Trophoblast cell (in vitro differentiated cells and primary cell): ENCODE measurements at regions not wholly inside any gene's neighbourhood (a gene's known extent, or its start where the extent isn't known, plus 50 kb on each side); places are given as distances from the start of the nearest gene placed in this dataset.
"Not testable (repeated sequence)": the region's sequence is repeated elsewhere in the genome, so short reads cannot be mapped to it uniquely, and the experiment has no call there.

ENCODE experiments used
- DNase-seq, 2 donors: peaks; one replicate each; pipeline ENCODE4 v3.0.0-alpha.2; 2016
- H2AFZ ChIP-seq: 2 replicates; pipeline ENCODE4 v1.6.1; 2013; ENCODE audit warnings: low read length, moderate library complexity, mild to moderate bottlenecking; ENCODE audit not compliant: insufficient read depth, poor library complexity
- H2AK5ac ChIP-seq: 2 replicates; pipeline ENCODE4 v1.6.1; 2013; ENCODE audit warnings: mild to moderate bottlenecking, low read length
- H2BK120ac ChIP-seq: 2 replicates; pipeline ENCODE4 v1.6.1; 2013; ENCODE audit warnings: low read length, mild to moderate bottlenecking, moderate library complexity; ENCODE audit not compliant: insufficient read depth, poor library complexity
- H2BK12ac ChIP-seq: 2 replicates; pipeline ENCODE4 v1.6.1; 2013; ENCODE audit warnings: mild to moderate bottlenecking, low read length, moderate library complexity
- H2BK5ac ChIP-seq: 2 replicates; pipeline ENCODE4 v1.6.1; 2013; ENCODE audit warnings: low read length, low read depth, moderate library complexity, mild to moderate bottlenecking; ENCODE audit not compliant: poor library complexity
- H3K14ac ChIP-seq: 2 replicates; pipeline ENCODE4 v1.6.1; 2013; ENCODE audit warnings: mild to moderate bottlenecking, low read length
- H3K18ac ChIP-seq: 2 replicates; pipeline ENCODE4 v1.6.1; 2013; ENCODE audit warnings: mild to moderate bottlenecking, low read length
- H3K23ac ChIP-seq: 2 replicates; pipeline ENCODE4 v1.6.1; 2013; ENCODE audit warnings: low read length
- H3K27ac ChIP-seq: 2 replicates; pipeline ENCODE4 v1.5.1; 2013; ENCODE audit warnings: low read depth, mild to moderate bottlenecking, inconsistent platforms, low read length, moderate library complexity
- H3K27me3 ChIP-seq: 2 replicates; pipeline ENCODE4 v1.6.1; 2013; ENCODE audit warnings: inconsistent platforms, mild to moderate bottlenecking, low read length, moderate library complexity; ENCODE audit not compliant: insufficient read depth
- H3K36me3 ChIP-seq, 2 experiments: 1 replicate in 1 of 2; 2 replicates in 1 of 2; pipeline ENCODE4 v1.6.1; 2013; ENCODE audit warnings: low read length in 2 of 2, mild to moderate bottlenecking in 2 of 2, moderate library complexity in 1 of 2; ENCODE audit not compliant: insufficient read depth in 2 of 2, control insufficient read depth in 1 of 2
- H3K4ac ChIP-seq: 2 replicates; pipeline ENCODE4 v1.6.1; 2013; ENCODE audit warnings: low read depth, mild to moderate bottlenecking, low read length, moderate library complexity
- H3K4me1 ChIP-seq, 2 experiments: 1 replicate in 1 of 2; 2 replicates in 1 of 2; pipeline ENCODE4 v1.6.1; 2013; ENCODE audit warnings: low read length in 2 of 2, mild to moderate bottlenecking in 2 of 2, moderate library complexity in 1 of 2; ENCODE audit not compliant: insufficient read depth in 2 of 2, control insufficient read depth in 1 of 2
- H3K4me2 ChIP-seq: 2 replicates; pipeline ENCODE4 v1.6.1; 2013; ENCODE audit warnings: inconsistent platforms, mild to moderate bottlenecking, low read length, moderate library complexity
- H3K4me3 ChIP-seq: 2 replicates; pipeline ENCODE4 v1.5.1; 2013; ENCODE audit warnings: mild to moderate bottlenecking, low read depth, low read length, inconsistent platforms
- H3K79me1 ChIP-seq: one replicate; pipeline ENCODE4 v1.6.1; 2013; ENCODE audit warnings: low read length
- H3K79me2 ChIP-seq: 2 replicates; pipeline ENCODE4 v1.6.1; 2013; ENCODE audit warnings: low read length, mild to moderate bottlenecking; ENCODE audit not compliant: control insufficient read depth, insufficient read depth, poor library complexity
- H3K9ac ChIP-seq: 2 replicates; pipeline ENCODE4 v1.6.1; 2013; ENCODE audit warnings: mild to moderate bottlenecking, low read length
- H3K9me3 ChIP-seq: 2 replicates; pipeline ENCODE4 v1.6.1; 2013; ENCODE audit warnings: low read depth, mild to moderate bottlenecking, control low read depth, inconsistent platforms, low read length; ENCODE audit not compliant: insufficient read depth
- H4K12ac ChIP-seq: 2 replicates; pipeline ENCODE4 v1.6.1; 2013; ENCODE audit warnings: low read depth, mild to moderate bottlenecking, low read length, moderate library complexity
- H4K8ac ChIP-seq: 2 replicates; pipeline ENCODE4 v1.6.1; 2013; ENCODE audit warnings: low read depth, mild to moderate bottlenecking, low read length, moderate library complexity
- H4K91ac ChIP-seq: one replicate; pipeline ENCODE4 v1.6.1; 2013; ENCODE audit warnings: low read depth, mild to moderate bottlenecking, low read length, moderate library complexity
- WGBS: extraction: QIAGEN DNeasy Blood & Tissue Kit; methylation state at CpG from one replicate; pipeline ENCODE4 v1.1.7; 2013; ENCODE audit warnings: missing lambda C conversion rate; ENCODE audit not compliant: insufficient read length, insufficient coverage; ENCODE audit errors: extremely low coverage; 5-methylcytosine and 5-hydroxymethylcytosine counted together

GRCh38 chr22:44621401-44622146, 80.4 kb upstream of the PRR5 start:
- Histone ChIP-seq H3K4me2 (no peak overlapping the region), H2AK5ac (no peak overlapping the region), H3K9ac (no peak overlapping the region), H4K91ac (no peak overlapping the region), H3K18ac (no peak overlapping the region), H3K79me2 (no peaks in the 10 kb centered on the region), H2BK5ac (no peak overlapping the region), H3K14ac (no peak overlapping the region), H4K8ac (no peak overlapping the region), H3K4me3 (no peak overlapping the region), H3K4ac (no peak overlapping the region), H3K36me3 (peaks cover 0 to 2% of the 10 kb centered on the region in 2 experiments), H3K27me3 (no peaks in the 10 kb centered on the region), H2BK120ac (no peak overlapping the region), H4K12ac (no peak overlapping the region), H3K79me1 (no peaks in the 10 kb centered on the region), H3K4me1 (no peaks in the 10 kb centered on the region), H3K23ac (no peak overlapping the region), H2BK12ac (no peak overlapping the region), H3K27ac (no peak overlapping the region), H2AFZ (no peak overlapping the region), H3K9me3 (peaks cover 25% of the 10 kb centered on the region)
- no CpG with 5 or more reads among the region's 21 CpGs for WGBS
- DNase-seq = no peak

GRCh38 chr22:44620841-44621257, 81.2 kb upstream of the PRR5 start:
- no peak overlapping the region for H3K14ac ChIP-seq
- H3K9ac ChIP-seq = no peak overlapping the region
- whole genome bisulfite sequencing = no CpG with 5 or more reads among the region's 13 CpGs
- DNase-seq = peak in 1 of 2 donors; percentile 30
- H3K4me3 ChIP-seq = no peak overlapping the region
- H2AFZ ChIP-seq = no peak overlapping the region
- H4K12ac ChIP-seq = no peak overlapping the region
- no peak overlapping the region for H3K18ac ChIP-seq
- no peak overlapping the region for H3K27ac ChIP-seq
- H3K4ac ChIP-seq = no peak overlapping the region
- no peaks in the 10 kb centered on the region for H3K4me1 ChIP-seq
- H3K79me2 ChIP-seq = no peaks in the 10 kb centered on the region
- H3K4me2 ChIP-seq = no peak overlapping the region
- no peak overlapping the region for H2BK120ac ChIP-seq
- peaks cover 26% of the 10 kb centered on the region for H3K9me3 ChIP-seq
- no peak overlapping the region for H3K23ac ChIP-seq
- H3K36me3 ChIP-seq = peaks cover 0 to 2% of the 10 kb centered on the region in 2 experiments
- H3K79me1 ChIP-seq = no peaks in the 10 kb centered on the region
- no peak overlapping the region for H2AK5ac ChIP-seq
- H4K8ac ChIP-seq = no peak overlapping the region
- no peak overlapping the region for H4K91ac ChIP-seq
- H2BK12ac ChIP-seq = no peak overlapping the region
- H2BK5ac ChIP-seq = no peak overlapping the region
- no peaks in the 10 kb centered on the region for H3K27me3 ChIP-seq

- H3K27me3 ChIP-seq = no peaks in the 10 kb centered on the region
- no peak overlapping the region for H2AFZ ChIP-seq
- H2BK12ac ChIP-seq = no peak overlapping the region
- H3K4me1 ChIP-seq = no peaks in the 10 kb centered on the region
- H3K27ac ChIP-seq = no peak overlapping the region
- no peak overlapping the region for H4K8ac ChIP-seq
- H3K79me2 ChIP-seq = no peaks in the 10 kb centered on the region
- H2AK5ac ChIP-seq = no peak overlapping the region
- WGBS = no CpG with 5 or more reads among the region's 48 CpGs
- peak overlapping the region; percentile 6 for H3K4me3 ChIP-seq
- H3K18ac ChIP-seq = no peak overlapping the region
- H3K9me3 ChIP-seq = peaks cover 30% of the 10 kb centered on the region
- no peak overlapping the region for H4K91ac ChIP-seq
- H2BK120ac ChIP-seq = no peak overlapping the region
- H3K4ac ChIP-seq = no peak overlapping the region
- DNase-seq = peak in 1 of 2 donors; percentile 26
- no peak overlapping the region for H2BK5ac ChIP-seq
- H4K12ac ChIP-seq = no peak overlapping the region
- H3K23ac ChIP-seq = no peak overlapping the region
- H3K9ac ChIP-seq = no peak overlapping the region
- no peak overlapping the region for H3K14ac ChIP-seq
- H3K79me1 ChIP-seq = no peaks in the 10 kb centered on the region
- peak overlapping the region; percentile 16 for H3K4me2 ChIP-seq
- H3K36me3 ChIP-seq = peaks cover 0 to 2% of the 10 kb centered on the region in 2 experiments
Observed at GRCh38 chr22:44620129-44620840, 81.7 kb upstream of the PRR5 start.

GRCh38 chr22:44619560-44620128, 82.4 kb upstream of the PRR5 start:
- not testable (repeated sequence) for H2AK5ac ChIP-seq, H3K18ac ChIP-seq, H3K79me2 ChIP-seq, H3K4me1 ChIP-seq, H4K8ac ChIP-seq, H4K91ac ChIP-seq, H2AFZ ChIP-seq, H3K36me3 ChIP-seq, H2BK120ac ChIP-seq, H3K4ac ChIP-seq, H3K4me2 ChIP-seq, H2BK5ac ChIP-seq, H3K9ac ChIP-seq, H3K27ac ChIP-seq, H3K79me1 ChIP-seq, H3K14ac ChIP-seq, H3K27me3 ChIP-seq, H4K12ac ChIP-seq, DNase-seq, H2BK12ac ChIP-seq, H3K23ac ChIP-seq
- Histone ChIP-seq H3K9me3 (peaks cover 30% of the 10 kb centered on the region), H3K4me3 (peak overlapping the region; percentile 6)
- WGBS = 100% methylated on average over 6 of the region's 16 CpGs
